Eye (tissue), 1 donor: ENCODE measurements at regions not wholly inside any gene's neighbourhood (a gene's known extent, or its start where the extent isn't known, plus 50 kb on each side); places are given as distances from the start of the nearest gene placed in this dataset.

Experiments
- DNase-seq: peaks from one replicate; pipeline ENCODE4 v3.0.0-alpha.2; 2015

- no peak for DNase-seq
These were observed 82.0 kb upstream of the ATP11B start for GRCh38 chr3:182711261-182711683.

GRCh38 chr3:182711853-182712252, 81.5 kb upstream of the ATP11B start:
- no peak for DNase-seq

GRCh38 chr3:182713111-182713510, 80.2 kb upstream of the ATP11B start:
- no peak for DNase-seq

GRCh38 chr3:182713743-182714517, 79.4 kb upstream of the ATP11B start:
- peak; percentile 74 for DNase-seq

- no peak for DNase-seq
These were observed 78.3 kb upstream of the ATP11B start for GRCh38 chr3:182715006-182715405.

- no peak for DNase-seq
These were observed 77.1 kb upstream of the ATP11B start for GRCh38 chr3:182716114-182716688.

GRCh38 chr3:182717216-182717615, 76.1 kb upstream of the ATP11B start:
- no peak for DNase-seq

- no peak for DNase-seq
These were observed 70.4 kb upstream of the ATP11B start for GRCh38 chr3:182722907-182723306.

- DNase-seq, result no peak
These were observed 69.7 kb upstream of the ATP11B start for GRCh38 chr3:182723596-182723995.

GRCh38 chr3:182725372-182726251, 67.7 kb upstream of the ATP11B start:
- peak; percentile 87 for DNase-seq

GRCh38 chr3:182726258-182727142, 66.8 kb upstream of the ATP11B start:
- DNase-seq, result peak; percentile 22

- no peak for DNase-seq
These were observed 65.1 kb upstream of the ATP11B start for GRCh38 chr3:182728238-182728637.

- no peak for DNase-seq
These were observed 63.2 kb upstream of the ATP11B start for GRCh38 chr3:182729903-182730674.

GRCh38 chr3:182730675-182731042, 62.6 kb upstream of the ATP11B start:
- DNase-seq, result no peak

GRCh38 chr3:182731764-182732163, 61.5 kb upstream of the ATP11B start:
- no peak for DNase-seq

- no peak for DNase-seq
These were observed 60.9 kb upstream of the ATP11B start for GRCh38 chr3:182732232-182733015.

GRCh38 chr3:182735672-182736071, 57.6 kb upstream of the ATP11B start:
- DNase-seq, result no peak

GRCh38 chr3:182737825-182738224, 55.5 kb upstream of the ATP11B start:
- no peak for DNase-seq

GRCh38 chr3:182738583-182739411, 54.5 kb upstream of the ATP11B start:
- DNase-seq, result no peak

GRCh38 chr3:182739619-182740018, 53.7 kb upstream of the ATP11B start:
- peak; percentile 50 for DNase-seq
